ENCODE measurements at regions not wholly inside any gene's neighbourhood (a gene's known extent, or its start where the extent isn't known, plus 50 kb on each side); places are given as distances from the start of the nearest gene placed in this dataset.

DNA sequence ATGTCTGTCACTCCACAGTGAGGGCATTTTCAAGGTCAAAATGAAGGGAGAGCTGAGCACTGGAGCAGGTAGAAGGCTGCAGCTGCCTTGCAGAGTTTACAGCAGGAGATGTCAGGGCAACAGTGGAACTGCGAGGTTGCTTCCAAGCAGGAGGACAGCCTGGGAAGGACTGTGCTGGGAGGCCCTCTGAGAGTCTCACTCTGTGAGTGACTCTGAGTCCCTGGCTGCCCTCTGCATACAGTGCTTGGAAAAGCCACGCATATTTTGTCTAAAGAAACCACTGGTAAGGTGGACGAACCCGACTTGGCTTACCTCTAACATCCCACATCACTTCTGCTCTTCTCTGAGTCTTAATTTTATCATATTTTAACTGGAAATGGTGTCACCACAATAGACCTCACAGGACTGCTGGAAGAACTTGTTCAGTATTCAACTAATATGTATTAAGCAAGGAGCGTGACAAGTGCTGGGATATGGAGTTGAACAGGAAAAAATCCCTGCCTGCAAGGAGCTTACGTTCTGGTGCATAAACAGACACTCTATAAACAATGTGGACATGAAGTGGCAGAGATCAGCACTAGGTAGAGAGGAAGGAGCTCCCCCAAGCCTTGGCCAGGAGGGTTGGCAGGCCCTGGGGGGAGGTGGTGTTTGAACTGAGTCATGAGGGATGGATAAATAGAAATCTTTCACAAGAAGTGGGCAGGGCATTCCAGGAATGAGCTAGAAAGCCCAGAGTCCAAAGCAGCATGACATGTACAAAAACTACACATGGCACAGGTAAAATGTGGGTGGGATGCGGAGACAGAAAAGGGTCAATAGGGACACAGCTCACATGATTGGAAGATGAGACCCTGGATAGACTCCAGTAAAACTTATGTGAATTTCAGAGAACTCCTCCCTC lies 64.0 kb upstream of the FOXE1 start:
- Histone ChIP-seq H3K9me3 (no peaks in the 10 kb centered on the region), H3K9me2 (no peaks in the 10 kb centered on the region), H3K36me3 (replicated peaks in 1 of 2; ENCODE audit: control insufficient read depth in 1 of 2, insufficient read depth in 2 of 2, low read length in 1 of 2) (no peaks in the 10 kb centered on the region), H3K27ac (ENCODE audit: low read depth in 2 of 2, low read length in 1 of 2) (no peak overlapping the region), H3K27me3 (ENCODE audit: insufficient read depth) (peaks cover 8% of the 10 kb centered on the region), H2AFZ (ENCODE audit: low read depth) (no peak overlapping the region), H3K4me2 (no peak overlapping the region), H3K4me3 (ENCODE audit: low read depth in 2 of 2, low read length in 1 of 2) (no peak overlapping the region), H3K4me1 (ENCODE audit: control insufficient read depth in 1 of 2, insufficient read depth in 2 of 2, low read depth in 1 of 2, low read length in 1 of 2) (no peaks in the 10 kb centered on the region), H4K20me1 (ENCODE audit: insufficient read depth) (no peaks in the 10 kb centered on the region), H3K9ac (no peak overlapping the region), H3F3A (replicated peaks; ENCODE audit: insufficient read depth) (no peaks in the 10 kb centered on the region), H3K79me2 (ENCODE audit: insufficient read depth) (no peaks in the 10 kb centered on the region)
- no peak for DNase-seq
- POLR2A ChIA-PET: no interaction called here
- TF ChIP-seq, protein P1, sequence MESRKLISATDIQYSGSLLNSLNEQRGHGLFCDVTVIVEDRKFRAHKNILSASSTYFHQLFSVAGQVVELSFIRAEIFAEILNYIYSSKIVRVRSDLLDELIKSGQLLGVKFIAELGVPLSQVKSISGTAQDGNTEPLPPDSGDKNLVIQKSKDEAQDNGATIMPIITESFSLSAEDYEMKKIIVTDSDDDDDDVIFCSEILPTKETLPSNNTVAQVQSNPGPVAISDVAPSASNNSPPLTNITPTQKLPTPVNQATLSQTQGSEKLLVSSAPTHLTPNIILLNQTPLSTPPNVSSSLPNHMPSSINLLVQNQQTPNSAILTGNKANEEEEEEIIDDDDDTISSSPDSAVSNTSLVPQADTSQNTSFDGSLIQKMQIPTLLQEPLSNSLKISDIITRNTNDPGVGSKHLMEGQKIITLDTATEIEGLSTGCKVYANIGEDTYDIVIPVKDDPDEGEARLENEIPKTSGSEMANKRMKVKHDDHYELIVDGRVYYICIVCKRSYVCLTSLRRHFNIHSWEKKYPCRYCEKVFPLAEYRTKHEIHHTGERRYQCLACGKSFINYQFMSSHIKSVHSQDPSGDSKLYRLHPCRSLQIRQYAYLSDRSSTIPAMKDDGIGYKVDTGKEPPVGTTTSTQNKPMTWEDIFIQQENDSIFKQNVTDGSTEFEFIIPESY (IDR thresholded peaks at IDR 0.05; ENCODE audit: borderline replicate concordance, low read depth): no peak
- no peak for TF ChIP-seq TEAD4 (IDR thresholded peaks at IDR 0.05; ENCODE audit: borderline replicate concordance, insufficient read depth)
- TF ChIP-seq RXRA (IDR thresholded peaks at IDR 0.05; ENCODE audit: borderline replicate concordance, low read depth): no peak
- no peak for TF ChIP-seq RCOR1 (IDR thresholded peaks at IDR 0.05; ENCODE audit: low read length)
- no peak for TF ChIP-seq FOSL2 (IDR thresholded peaks at IDR 0.05; ENCODE audit: borderline replicate concordance, low read depth)
- no peak for TF ChIP-seq MEF2A (IDR thresholded peaks at IDR 0.05; ENCODE audit: borderline replicate concordance, low read depth)
- TF ChIP-seq FOXM1 (IDR thresholded peaks at IDR 0.05; ENCODE audit: low read depth): no peak
- TF ChIP-seq TAF1 (IDR thresholded peaks at IDR 0.05; ENCODE audit: borderline replicate concordance, low read depth, low read length): no peak
- no peak for TF ChIP-seq SIN3A (IDR thresholded peaks at IDR 0.05; ENCODE audit: borderline replicate concordance, low read depth, low read length)
- TF ChIP-seq GATA2 (CRISPR knock-in tag; IDR thresholded peaks at IDR 0.05): no peak
- no peak for TF ChIP-seq EZH2phosphoT487 (IDR thresholded peaks at IDR 0.05; ENCODE audit: borderline replicate concordance, low read depth)
- no peak for TF ChIP-seq USF2 (IDR thresholded peaks at IDR 0.05; ENCODE audit: borderline replicate concordance, low read depth, low read length)
- TF ChIP-seq SMC3 (IDR thresholded peaks at IDR 0.05; ENCODE audit: low read depth, low read length): no peak
- TF ChIP-seq CTCF (IDR thresholded peaks at IDR 0.05): no peak
- no peak for TF ChIP-seq FOXJ3 (CRISPR knock-in tag; IDR thresholded peaks at IDR 0.05)
- 17% methylated on average over 7 of the region's 7 CpGs for WGBS (ENCODE audit: low lambda C conversion rate)
- CTCF ChIA-PET: interaction anchor here (0.6 to 0.8 kb wide), 2 partner anchors 112 to 134 kb away, joined by 3 read pairs; partner anchors contain the start of gene TRMO

Data from SK-N-SH (cell line).